HCT116 (cell line): ENCODE measurements at regions not wholly inside any gene's neighbourhood (a gene's known extent, or its start where the extent isn't known, plus 50 kb on each side); places are given as distances from the start of the nearest gene placed in this dataset.

Experiments used
- CTCF ChIP-seq, 3 experiments: fragments of 200-600 bp in 1 of 3; sonication (generic) in 1 of 3; IDR thresholded peaks in 2 of 3; conservative IDR thresholded peaks in 1 of 3; 2 replicates each; pipeline ENCODE4 v1.5.1; 2012 to 2017; ENCODE audit warnings: low read depth in 2 of 3, low read length in 2 of 3, antibody characterized with exemption in 1 of 3, borderline replicate concordance in 1 of 3, control low read depth in 1 of 3, mild to moderate bottlenecking in 1 of 3, mixed read lengths in 1 of 3, mixed run types in 1 of 3, moderate library complexity in 1 of 3; ENCODE audit not compliant: insufficient read depth in 1 of 3
- EZH2 ChIP-seq: fragments of 200-600 bp; sonication (generic); IDR thresholded peaks from 2 replicates; pipeline ENCODE4 v1.6.1; 2017; ENCODE audit warnings: antibody characterized with exemption, mixed run types
- EZH2phosphoT487 ChIP-seq: fragments of 200-600 bp; IDR thresholded peaks from 2 replicates; pipeline ENCODE4 v1.6.1; 2018; ENCODE audit warnings: antibody characterized with exemption, borderline replicate concordance
- FOSL1 ChIP-seq: IDR thresholded peaks from 2 replicates; pipeline ENCODE4 v1.6.1; 2012; ENCODE audit warnings: low read depth
- POLR2A ChIP-seq: IDR thresholded peaks from 2 replicates; pipeline ENCODE4 v1.7.0; 2011; ENCODE audit warnings: borderline replicate concordance; ENCODE audit not compliant: insufficient read depth, insufficient read length; ENCODE audit errors: extremely low read depth
- POLR2AphosphoS5 ChIP-seq: IDR thresholded peaks from 2 replicates; pipeline ENCODE4 v1.6.1; 2011; ENCODE audit warnings: mild to moderate bottlenecking, low read depth, low read length, moderate library complexity
- RAD21 ChIP-seq: IDR thresholded peaks from 2 replicates; pipeline ENCODE4 v1.6.1; 2012; ENCODE audit warnings: low read depth, mild to moderate bottlenecking
- SP1 ChIP-seq: IDR thresholded peaks from 2 replicates; pipeline ENCODE4 v1.6.1; 2012; ENCODE audit warnings: low read depth
- YY1 ChIP-seq: IDR thresholded peaks from 2 replicates; pipeline ENCODE4 v1.6.1; 2011; ENCODE audit warnings: low read length, low read depth, moderate library complexity, mild to moderate bottlenecking; ENCODE audit not compliant: insufficient replicate concordance; ENCODE audit errors: extremely low read depth
- TF ChIP-seq, protein P1 (sequence below): IDR thresholded peaks from 2 replicates; pipeline ENCODE4 v1.6.1; 2012
- TF ChIP-seq, protein P2 (sequence below): IDR thresholded peaks from 2 replicates; pipeline ENCODE4 v1.6.1; 2012

DNA sequence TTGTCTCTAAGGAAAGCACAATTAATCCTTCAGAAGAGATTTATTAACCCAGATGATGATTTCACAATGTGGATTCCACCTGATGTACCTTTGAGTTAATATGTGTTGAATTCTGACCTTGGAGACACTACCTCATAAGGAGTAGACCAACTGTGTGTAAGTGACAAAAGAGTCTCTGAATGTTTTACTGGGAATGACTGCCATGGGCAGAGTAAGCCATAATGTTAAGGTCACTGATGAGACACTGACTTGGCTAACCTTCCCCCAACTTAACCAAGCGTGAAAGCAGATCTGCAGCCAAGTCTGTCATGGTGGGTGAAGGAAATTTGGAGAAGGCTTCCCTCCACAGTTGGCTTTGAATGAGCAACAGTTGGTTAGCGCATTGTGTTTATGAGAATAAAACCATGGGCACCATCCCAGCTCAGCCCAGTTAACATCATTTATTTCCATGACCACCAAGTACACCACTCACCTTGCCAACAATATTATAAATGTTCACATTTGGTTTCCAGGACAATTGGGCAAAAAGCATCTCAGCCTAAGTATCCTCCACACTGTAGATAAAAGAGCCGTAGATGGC, 618.5 kb downstream of the KCNJ2 start:
- TF ChIP-seq CTCF (IDR thresholded peaks at IDR 0.05 in 2 of 3, conservative IDR thresholded peaks at IDR 0.05 in 1 of 3; ENCODE audit: borderline replicate concordance in 1 of 3, insufficient read depth in 1 of 3, low read depth in 2 of 3, low read length in 2 of 3), result no peak
- TF ChIP-seq RAD21, result no peak
- no peak for TF ChIP-seq POLR2A
- no peak for TF ChIP-seq POLR2AphosphoS5
- no peak for TF ChIP-seq EZH2
- TF ChIP-seq SP1, result no peak
- TF ChIP-seq, protein P1, sequence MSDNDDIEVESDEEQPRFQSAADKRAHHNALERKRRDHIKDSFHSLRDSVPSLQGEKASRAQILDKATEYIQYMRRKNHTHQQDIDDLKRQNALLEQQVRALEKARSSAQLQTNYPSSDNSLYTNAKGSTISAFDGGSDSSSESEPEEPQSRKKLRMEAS, result no peak
- TF ChIP-seq, protein P2, sequence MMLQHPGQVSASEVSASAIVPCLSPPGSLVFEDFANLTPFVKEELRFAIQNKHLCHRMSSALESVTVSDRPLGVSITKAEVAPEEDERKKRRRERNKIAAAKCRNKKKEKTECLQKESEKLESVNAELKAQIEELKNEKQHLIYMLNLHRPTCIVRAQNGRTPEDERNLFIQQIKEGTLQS, result no peak
- TF ChIP-seq EZH2phosphoT487, result no peak
- no peak for TF ChIP-seq YY1
- no peak for TF ChIP-seq FOSL1
